ENCODE measurements at regions not wholly inside any gene's neighbourhood (a gene's known extent, or its start where the extent isn't known, plus 50 kb on each side); places are given as distances from the start of the nearest gene placed in this dataset.

GRCh38 chr1:208896768-208897167, 652.6 kb upstream of the PLXNA2 start:
- Mint-ChIP-seq H3K27me3 (no peaks in the 10 kb centered on the region), H3K27ac (no peak overlapping the region), H3K36me3 (ENCODE audit: insufficient read depth) (no peaks in the 10 kb centered on the region), H3K9me3 (ENCODE audit: low read depth) (peaks cover 9% of the 10 kb centered on the region), H3K4me1 (ENCODE audit: low read depth) (no peaks in the 10 kb centered on the region), H3K4me3 (ENCODE audit: low read depth) (no peak overlapping the region)
- TF ChIP-seq, protein P1, sequence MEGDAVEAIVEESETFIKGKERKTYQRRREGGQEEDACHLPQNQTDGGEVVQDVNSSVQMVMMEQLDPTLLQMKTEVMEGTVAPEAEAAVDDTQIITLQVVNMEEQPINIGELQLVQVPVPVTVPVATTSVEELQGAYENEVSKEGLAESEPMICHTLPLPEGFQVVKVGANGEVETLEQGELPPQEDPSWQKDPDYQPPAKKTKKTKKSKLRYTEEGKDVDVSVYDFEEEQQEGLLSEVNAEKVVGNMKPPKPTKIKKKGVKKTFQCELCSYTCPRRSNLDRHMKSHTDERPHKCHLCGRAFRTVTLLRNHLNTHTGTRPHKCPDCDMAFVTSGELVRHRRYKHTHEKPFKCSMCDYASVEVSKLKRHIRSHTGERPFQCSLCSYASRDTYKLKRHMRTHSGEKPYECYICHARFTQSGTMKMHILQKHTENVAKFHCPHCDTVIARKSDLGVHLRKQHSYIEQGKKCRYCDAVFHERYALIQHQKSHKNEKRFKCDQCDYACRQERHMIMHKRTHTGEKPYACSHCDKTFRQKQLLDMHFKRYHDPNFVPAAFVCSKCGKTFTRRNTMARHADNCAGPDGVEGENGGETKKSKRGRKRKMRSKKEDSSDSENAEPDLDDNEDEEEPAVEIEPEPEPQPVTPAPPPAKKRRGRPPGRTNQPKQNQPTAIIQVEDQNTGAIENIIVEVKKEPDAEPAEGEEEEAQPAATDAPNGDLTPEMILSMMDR (IDR thresholded peaks at IDR 0.05; ENCODE audit: unreplicated experiment) = no peak
- DNase-seq (ENCODE audit: low spot score, unreplicated experiment) = no peak

GRCh38 chr1:208899438-208899837, 655.3 kb upstream of the PLXNA2 start:
- H3K4me3 Mint-ChIP-seq (ENCODE audit: low read depth) = no peak overlapping the region
- DNase-seq (ENCODE audit: low spot score, unreplicated experiment) = no peak
- H3K27ac Mint-ChIP-seq = no peak overlapping the region
- TF ChIP-seq, protein P1 (IDR thresholded peaks at IDR 0.05; ENCODE audit: unreplicated experiment) = no peak
- no peaks in the 10 kb centered on the region for H3K36me3 Mint-ChIP-seq (ENCODE audit: insufficient read depth)
- no peaks in the 10 kb centered on the region for H3K4me1 Mint-ChIP-seq (ENCODE audit: low read depth)
- peaks cover 9% of the 10 kb centered on the region for H3K9me3 Mint-ChIP-seq (ENCODE audit: low read depth)
- no peaks in the 10 kb centered on the region for H3K27me3 Mint-ChIP-seq

DNA sequence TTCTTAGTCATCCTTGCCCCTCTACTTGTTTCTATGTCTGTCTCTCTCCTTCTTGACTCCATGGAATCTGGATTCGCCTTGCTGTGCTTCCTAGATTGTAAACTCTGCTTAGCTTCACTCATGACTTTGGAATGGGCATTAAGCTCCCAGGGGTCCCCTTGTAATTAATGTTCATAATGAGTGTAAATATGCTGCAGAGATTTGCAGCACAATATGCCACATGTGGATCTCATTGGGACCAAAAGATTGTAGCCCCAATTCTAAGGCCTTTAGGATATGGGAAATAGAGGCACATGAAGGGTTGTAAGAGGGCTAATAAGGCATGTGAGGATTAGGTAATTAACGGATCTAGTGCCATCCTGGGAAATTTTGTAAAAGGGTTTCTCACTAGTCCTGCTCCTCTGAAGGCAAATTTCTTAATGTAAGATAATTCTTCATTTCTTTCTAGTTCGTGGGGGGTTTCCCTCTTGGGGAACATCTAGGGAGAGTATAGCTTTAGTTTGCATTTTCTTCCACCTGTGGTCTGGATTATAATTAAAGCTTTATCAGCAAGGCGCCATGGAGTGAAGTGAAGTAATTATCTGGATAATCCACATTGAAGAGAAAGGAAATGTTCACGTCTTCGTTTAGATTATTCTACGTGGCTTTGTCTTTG, 659.2 kb upstream of the PLXNA2 start:
- Mint-ChIP-seq H3K4me3 (ENCODE audit: low read depth) (no peak overlapping the region), H3K4me1 (ENCODE audit: low read depth) (no peaks in the 10 kb centered on the region), H3K36me3 (ENCODE audit: insufficient read depth) (no peaks in the 10 kb centered on the region), H3K27me3 (no peaks in the 10 kb centered on the region), H3K9me3 (ENCODE audit: low read depth) (no peaks in the 10 kb centered on the region), H3K27ac (no peak overlapping the region)
- DNase-seq (ENCODE audit: low spot score, unreplicated experiment) = no peak
- TF ChIP-seq, protein P1 (IDR thresholded peaks at IDR 0.05; ENCODE audit: unreplicated experiment) = no peak

- no peaks in the 10 kb centered on the region for H3K27me3 Mint-ChIP-seq
These were observed 663.6 kb upstream of the PLXNA2 start for GRCh38 chr1:208907790-208908189.

GRCh38 chr1:208909011-208909984, 665.1 kb upstream of the PLXNA2 start:
- H3K4me3 Mint-ChIP-seq (ENCODE audit: low read depth) = no peak overlapping the region
- no peaks in the 10 kb centered on the region for H3K36me3 Mint-ChIP-seq (ENCODE audit: insufficient read depth)
- no peak for DNase-seq (ENCODE audit: low spot score, unreplicated experiment)
- H3K27ac Mint-ChIP-seq = no peak overlapping the region
- no peaks in the 10 kb centered on the region for H3K27me3 Mint-ChIP-seq
- H3K4me1 Mint-ChIP-seq (ENCODE audit: low read depth) = no peaks in the 10 kb centered on the region
- H3K9me3 Mint-ChIP-seq (ENCODE audit: low read depth) = no peaks in the 10 kb centered on the region
- TF ChIP-seq, protein P1 (IDR thresholded peaks at IDR 0.05; ENCODE audit: unreplicated experiment) = no peak

More at GRCh38 chr1:208907790-208908189, 663.6 kb upstream of the PLXNA2 start:
- Mint-ChIP-seq H3K4me1 (ENCODE audit: low read depth) (no peaks in the 10 kb centered on the region), H3K4me3 (ENCODE audit: low read depth) (no peak overlapping the region), H3K9me3 (ENCODE audit: low read depth) (no peaks in the 10 kb centered on the region), H3K36me3 (ENCODE audit: insufficient read depth) (no peaks in the 10 kb centered on the region), H3K27ac (no peak overlapping the region)
- DNase-seq (ENCODE audit: low spot score, unreplicated experiment) = no peak
- TF ChIP-seq, protein P1 (IDR thresholded peaks at IDR 0.05; ENCODE audit: unreplicated experiment) = no peak
